H1 (cell line): ENCODE measurements at regions not wholly inside any gene's neighbourhood (a gene's known extent, or its start where the extent isn't known, plus 50 kb on each side); places are given as distances from the start of the nearest gene placed in this dataset.

Source experiments
- CTCF ChIA-PET: fragments of 300-600 bp; sonication (Branson Sonifier 250); formaldehyde crosslinking; loops from one replicate; lab custom pipeline; 2021; ENCODE audit not compliant: partially characterized antibody; lab: Charles Lee
- POLR2A ChIA-PET: fragments of 300-600 bp; sonication (Branson Sonifier 250); formaldehyde crosslinking; loops from one replicate; lab custom pipeline; 2021; ENCODE audit warnings: inconsistent platforms; ENCODE audit not compliant: partially characterized antibody; lab: Charles Lee
- DNase-seq, 2 experiments: peaks; one replicate each; pipeline versions ENCODE4 v3.0.0 to v3.0.0-alpha.2; 2010 to 2022; ENCODE audit warnings: low spot score in 2 of 2, low read depth in 1 of 2, mixed read lengths in 1 of 2
- FAIRE-seq: peaks from 2 replicates; lab custom pipeline; 2011; peaks lifted over from hg19 to GRCh38; lab: Jason Lieb, UNC
- H2AFZ ChIP-seq: 2 replicates; pipeline ENCODE4 v1.8.1; 2012; ENCODE audit warnings: low read length, inconsistent platforms
- H2AK5ac ChIP-seq: 2 replicates; pipeline ENCODE4 v1.6.1; 2013; ENCODE audit warnings: low read depth, low read length
- H2BK120ac ChIP-seq: replicated peaks from 2 replicates; pipeline ENCODE3; 2013; ENCODE audit warnings: low read depth, low read length, inconsistent platforms
- H2BK12ac ChIP-seq: 2 replicates; pipeline ENCODE4 v1.6.1; 2013; ENCODE audit warnings: low read depth, low read length
- H2BK15ac ChIP-seq: 2 replicates; pipeline ENCODE4 v1.6.1; 2013; ENCODE audit warnings: low read length
- H2BK20ac ChIP-seq: 2 replicates; pipeline ENCODE4 v1.6.1; 2013; ENCODE audit warnings: low read length
- H2BK5ac ChIP-seq: 2 replicates; pipeline ENCODE4 v1.6.1; 2013; ENCODE audit warnings: low read depth, low read length
- H3K14ac ChIP-seq: 2 replicates; pipeline ENCODE4 v1.6.1; 2013; ENCODE audit warnings: inconsistent platforms; ENCODE audit not compliant: insufficient read length
- H3K18ac ChIP-seq: 2 replicates; pipeline ENCODE4 v1.6.1; 2013; ENCODE audit warnings: low read length; ENCODE audit errors: extremely low read depth
- H3K23ac ChIP-seq: 2 replicates; pipeline ENCODE4 v1.6.1; 2013; ENCODE audit warnings: inconsistent platforms; ENCODE audit not compliant: insufficient read length
- H3K23me2 ChIP-seq: 2 replicates; pipeline ENCODE4 v1.6.1; 2013; ENCODE audit warnings: low read depth, low read length
- H3K27ac ChIP-seq: 2 replicates; pipeline ENCODE4 v1.6.1; 2011; ENCODE audit warnings: low read depth, low read length, inconsistent platforms
- H3K27me3 ChIP-seq, 4 experiments: replicated peaks in 1 of 4; 1 replicate in 1 of 4; 2 replicates in 3 of 4; pipeline versions ENCODE4 v1.6.1 to v1.8.1; 2011 to 2013; ENCODE audit warnings: low read length in 3 of 4, mild to moderate bottlenecking in 3 of 4, inconsistent platforms in 2 of 4, mixed read lengths in 2 of 4, moderate library complexity in 1 of 4; ENCODE audit not compliant: control insufficient read depth in 3 of 4, insufficient read depth in 3 of 4; ENCODE audit errors: extremely low read depth in 1 of 4
- H3K36me3 ChIP-seq, 4 experiments: 2 replicates each; pipeline versions ENCODE4 v1.6.1 to v1.8.1; 2011 to 2013; ENCODE audit warnings: mild to moderate bottlenecking in 4 of 4, low read length in 3 of 4, moderate library complexity in 2 of 4, control low read depth in 1 of 4, inconsistent platforms in 1 of 4; ENCODE audit not compliant: insufficient read depth in 4 of 4, control insufficient read depth in 2 of 4
- H3K4ac ChIP-seq: replicated peaks from 2 replicates; pipeline ENCODE3; 2013; ENCODE audit warnings: low read length, low read depth, mixed read lengths, inconsistent platforms; ENCODE audit not compliant: insufficient read length
- H3K4me1 ChIP-seq, 4 experiments: replicated peaks in 1 of 4; 1 replicate in 1 of 4; 2 replicates in 3 of 4; pipeline versions ENCODE4 v1.6.1 to v1.8.1; 2011 to 2013; ENCODE audit warnings: low read length in 3 of 4, inconsistent platforms in 2 of 4, mixed read lengths in 1 of 4; ENCODE audit not compliant: insufficient read depth in 4 of 4, control insufficient read depth in 3 of 4
- H3K4me2 ChIP-seq, 2 experiments: 2 replicates each; pipeline versions ENCODE4 v1.6.1 to v1.8.1; 2011 to 2013; ENCODE audit warnings: low read depth in 2 of 2, low read length in 2 of 2, control low read depth in 1 of 2, inconsistent platforms in 1 of 2, mild to moderate bottlenecking in 1 of 2; ENCODE audit not compliant: insufficient read depth in 1 of 2
- H3K4me3 ChIP-seq, 4 experiments: fragments of 200-600, 300-600 bp in 1 of 4; sonication (generic), shearing (Covaris generic), sonication (Bioruptor Twin) in 1 of 4; 2 replicates each; pipeline versions ENCODE4 v1.5.1 to v1.8.1; 2011 to 2016; ENCODE audit warnings: low read length in 4 of 4, low read depth in 3 of 4, control low read depth in 2 of 4, inconsistent platforms in 2 of 4, mild to moderate bottlenecking in 2 of 4, mixed read lengths in 1 of 4, moderate library complexity in 1 of 4; ENCODE audit not compliant: insufficient read depth in 2 of 4; ENCODE audit errors: extremely low read depth in 1 of 4
- H3K56ac ChIP-seq: replicated peaks from 2 replicates; pipeline ENCODE3; 2013; ENCODE audit warnings: low read depth, mild to moderate bottlenecking, mixed read lengths, low read length, inconsistent platforms; ENCODE audit not compliant: insufficient read length
- H3K79me1 ChIP-seq: 2 replicates; pipeline ENCODE4 v1.6.1; 2013; ENCODE audit warnings: low read depth, low read length, control low read depth
- H3K79me2 ChIP-seq, 2 experiments: 2 replicates each; pipeline versions ENCODE4 v1.6.1 to v1.8.1; 2012 to 2013; ENCODE audit warnings: low read length in 2 of 2, mild to moderate bottlenecking in 2 of 2, inconsistent platforms in 1 of 2; ENCODE audit not compliant: insufficient read depth in 2 of 2, control insufficient read depth in 1 of 2
- H3K9ac ChIP-seq, 4 experiments: replicated peaks in 1 of 4; 1 replicate in 1 of 4; 2 replicates in 3 of 4; pipeline versions ENCODE4 v1.6.1 to v1.8.1; 2011 to 2013; ENCODE audit warnings: low read depth in 3 of 4, low read length in 3 of 4, control low read depth in 2 of 4, mild to moderate bottlenecking in 2 of 4, moderate library complexity in 2 of 4, inconsistent platforms in 1 of 4; ENCODE audit errors: extremely low read depth in 1 of 4
- H3K9me3 ChIP-seq, 2 experiments: 2 replicates each; pipeline versions ENCODE4 v1.6.1 to v1.8.1; 2012 to 2013; ENCODE audit warnings: mild to moderate bottlenecking in 2 of 2, moderate library complexity in 2 of 2, control low read depth in 1 of 2, inconsistent platforms in 1 of 2, low read depth in 1 of 2, low read length in 1 of 2, mixed read lengths in 1 of 2; ENCODE audit not compliant: insufficient read depth in 2 of 2
- H4K20me1 ChIP-seq, 2 experiments: replicated peaks in 1 of 2; 2 replicates each; pipeline versions ENCODE3 to v1.8.1; 2011 to 2013; ENCODE audit warnings: inconsistent platforms in 2 of 2, low read length in 2 of 2, mild to moderate bottlenecking in 1 of 2; ENCODE audit not compliant: insufficient read depth in 2 of 2, control insufficient read depth in 1 of 2
- H4K5ac ChIP-seq: 2 replicates; pipeline ENCODE4 v1.6.1; 2013; ENCODE audit warnings: low read length, low read depth, mixed read lengths, inconsistent platforms; ENCODE audit not compliant: insufficient read length
- H4K8ac ChIP-seq: 2 replicates; pipeline ENCODE4 v1.8.0; 2013; ENCODE audit warnings: mild to moderate bottlenecking, moderate library complexity, low read length, inconsistent platforms; ENCODE audit not compliant: insufficient read depth; ENCODE audit errors: extremely low read depth
- H4K91ac ChIP-seq: replicated peaks from 2 replicates; pipeline ENCODE3; 2013; ENCODE audit warnings: low read length, mixed read lengths, inconsistent platforms; ENCODE audit not compliant: insufficient read length
- BACH1 ChIP-seq: IDR thresholded peaks from 2 replicates; pipeline ENCODE4 v1.6.1; 2012; ENCODE audit warnings: low read length, improper control_type of control experiment
- CTBP2 ChIP-seq: IDR thresholded peaks from 2 replicates; pipeline ENCODE4 v1.7.0; 2011; ENCODE audit warnings: borderline replicate concordance, mild to moderate bottlenecking, moderate library complexity, mixed read lengths, low read length; ENCODE audit not compliant: insufficient read depth, insufficient read length
- E2F6 ChIP-seq: IDR thresholded peaks from 2 replicates; pipeline ENCODE4 v1.6.1; 2012; ENCODE audit warnings: inconsistent platforms
- EP300 ChIP-seq, 2 experiments: IDR thresholded peaks; 1 replicate in 1 of 2; 2 replicates in 1 of 2; pipeline ENCODE4 v1.6.1; 2011 to 2012; ENCODE audit warnings: low read depth in 2 of 2, low read length in 2 of 2, mild to moderate bottlenecking in 2 of 2, borderline replicate concordance in 1 of 2, inconsistent platforms in 1 of 2, moderate library complexity in 1 of 2
- EZH2 ChIP-seq: fragments of 200-600 bp; sonication (generic); IDR thresholded peaks from 2 replicates; pipeline ENCODE4 v1.7.1; 2012; ENCODE audit warnings: low read depth, mild to moderate bottlenecking, moderate library complexity, low read length, inconsistent platforms; ENCODE audit not compliant: severe bottlenecking
- HDAC2 ChIP-seq, 2 experiments: fragments of 300-600 bp in 1 of 2; sonication (generic) in 1 of 2; IDR thresholded peaks; 2 replicates each; pipeline ENCODE4 v1.6.1; 2011 to 2012; ENCODE audit warnings: low read depth in 2 of 2, low read length in 2 of 2, mild to moderate bottlenecking in 2 of 2, moderate library complexity in 2 of 2, borderline replicate concordance in 1 of 2, inconsistent platforms in 1 of 2
- KDM1A ChIP-seq: fragments of 200-600, 300-600 bp; sonication (generic); IDR thresholded peaks from 2 replicates; pipeline ENCODE4 v1.7.1; 2016; ENCODE audit warnings: mild to moderate bottlenecking, low read length, borderline replicate concordance
- MAFK ChIP-seq: IDR thresholded peaks from 2 replicates; pipeline ENCODE4 v1.6.1; 2012; ENCODE audit warnings: low read depth, mild to moderate bottlenecking, improper control_type of control experiment, low read length
- NRF1 ChIP-seq: IDR thresholded peaks from 2 replicates; pipeline ENCODE4 v1.6.1; 2011; ENCODE audit warnings: mild to moderate bottlenecking, low read depth, low read length, improper control_type of control experiment
- RBBP5 ChIP-seq: IDR thresholded peaks from 2 replicates; pipeline ENCODE4 v1.7.1; 2012; ENCODE audit warnings: low read depth, mild to moderate bottlenecking, inconsistent platforms, low read length, moderate library complexity, borderline replicate concordance
- SP1 ChIP-seq: IDR thresholded peaks from 2 replicates; pipeline ENCODE4 v1.6.1; 2011; ENCODE audit warnings: low read depth, low read length
- SP4 ChIP-seq: IDR thresholded peaks from 2 replicates; pipeline ENCODE4 v1.6.1; 2012; ENCODE audit warnings: low read length, inconsistent platforms
- SRF ChIP-seq: IDR thresholded peaks from 2 replicates; pipeline ENCODE4 v1.6.1; 2011; ENCODE audit warnings: mild to moderate bottlenecking, low read depth, low read length, moderate library complexity
- ZNF274 ChIP-seq: IDR thresholded peaks from 2 replicates; pipeline ENCODE4 v1.7.0; 2012; ENCODE audit warnings: low read length, borderline replicate concordance; ENCODE audit errors: extremely low read depth
- WGBS, 2 experiments: shearing (Covaris generic) in 1 of 2; methylation state at CpG; one replicate each; pipeline versions ENCODE4 v1.1.6 to v1.1.7; 2013 to 2015; ENCODE audit warnings: low lambda C conversion rate in 2 of 2, mixed read lengths in 2 of 2, inconsistent platforms in 1 of 2, low coverage in 1 of 2, missing lambda C conversion rate in 1 of 2; ENCODE audit not compliant: insufficient replicate concordance in 2 of 2, insufficient coverage in 1 of 2, insufficient read length in 1 of 2; ENCODE audit errors: extremely low coverage in 1 of 2, missing lambda C conversion rate in 1 of 2; 5-methylcytosine and 5-hydroxymethylcytosine counted together

- H4K20me1 ChIP-seq, result no peaks in the 10 kb centered on the region
- FAIRE-seq, result no peak
- no peak for TF ChIP-seq RBBP5
- no peak for TF ChIP-seq EP300 (IDR thresholded peaks at IDR 0.05; ENCODE audit: borderline replicate concordance in 1 of 2, low read depth in 2 of 2, low read length in 2 of 2)
- TF ChIP-seq BACH1, result no peak
- TF ChIP-seq KDM1A, result no peak
- TF ChIP-seq ZNF274, result no peak
- TF ChIP-seq SP1, result no peak
- TF ChIP-seq SRF, result no peak
- no peak for TF ChIP-seq NRF1
- TF ChIP-seq EZH2, result no peak
- no peak for TF ChIP-seq SP4
- no peak for TF ChIP-seq E2F6
- no peak for TF ChIP-seq MAFK
- no peak for TF ChIP-seq CTBP2
- TF ChIP-seq HDAC2 (IDR thresholded peaks at IDR 0.05; ENCODE audit: borderline replicate concordance in 1 of 2, low read depth in 2 of 2, low read length in 2 of 2), result no peak
Measured at GRCh38 chr18:1294229-1294628, 389.6 kb downstream of the ADCYAP1 start.

More at GRCh38 chr18:1294229-1294628, 389.6 kb downstream of the ADCYAP1 start:
- H4K8ac ChIP-seq, result no peak overlapping the region
- no peak overlapping the region for H2AFZ ChIP-seq
- H3K27ac ChIP-seq, result no peak overlapping the region
- no peak overlapping the region for H3K9ac ChIP-seq
- no peak overlapping the region for H3K23ac ChIP-seq
- H3K79me1 ChIP-seq, result no peaks in the 10 kb centered on the region
- ChIA-PET CTCF (interaction anchor here (0.6 to 1.1 kb wide), 3 partner anchors 11 to 48 kb away, joined by 3 read pairs; no protein-coding TSS in a partner anchor), POLR2A (no interaction called here)
- peaks cover 2% of the 10 kb centered on the region; the same call in 1 of the 2 replicates for H3K23me2 ChIP-seq
- H3K14ac ChIP-seq, result no peak overlapping the region
- H2AK5ac ChIP-seq, result no peak overlapping the region
- no peak overlapping the region for H2BK120ac ChIP-seq
- no peak overlapping the region for H3K18ac ChIP-seq
- DNase-seq, result no peak
- H3K27me3 ChIP-seq, result no peaks in the 10 kb centered on the region; a peak in 1 of 7 replicates
- H4K91ac ChIP-seq, result no peak overlapping the region
- no peak overlapping the region for H3K56ac ChIP-seq
- H3K4me2 ChIP-seq, result no peak overlapping the region
- no peak overlapping the region for H2BK5ac ChIP-seq
- H3K4ac ChIP-seq, result no peak overlapping the region
- H3K36me3 ChIP-seq, result no peaks in the 10 kb centered on the region
- no peak overlapping the region for H2BK15ac ChIP-seq
- no peaks in the 10 kb centered on the region for H3K79me2 ChIP-seq
- H3K4me1 ChIP-seq, result no peaks in the 10 kb centered on the region; a peak in 1 of 7 replicates
- no peaks in the 10 kb centered on the region; a peak in 1 of 4 replicates for H3K9me3 ChIP-seq
- no peak overlapping the region for H2BK20ac ChIP-seq
- WGBS, 2 experiments, result 77% methylated on average over 4 of the region's 4 CpGs; no CpG with 5 or more reads in 1 of the 2 experiments
- H3K4me3 ChIP-seq, result no peak overlapping the region
- H4K5ac ChIP-seq, result no peak overlapping the region
- no peak overlapping the region for H2BK12ac ChIP-seq
